Middle frontal gyrus (tissue), 1 donor: ENCODE measurements at regions not wholly inside any gene's neighbourhood (a gene's known extent, or its start where the extent isn't known, plus 50 kb on each side); places are given as distances from the start of the nearest gene placed in this dataset.
"Not testable (repeated sequence)": the region's sequence is repeated elsewhere in the genome, so short reads cannot be mapped to it uniquely, and the experiment has no call there.

ENCODE experiments used
- DNase-seq: peaks from one replicate; pipeline ENCODE4 v3.0.0-alpha.2; 2015; ENCODE audit warnings: low spot score; ENCODE audit errors: extremely low spot score

GRCh38 chr17:43315858-43316521 lies 82.2 kb upstream of the RNU2-1 start:
- DNase-seq = no peak

- DNase-seq = no peak
These were observed 81.6 kb upstream of the RNU2-1 start for GRCh38 chr17:43315369-43315768.

DNA sequence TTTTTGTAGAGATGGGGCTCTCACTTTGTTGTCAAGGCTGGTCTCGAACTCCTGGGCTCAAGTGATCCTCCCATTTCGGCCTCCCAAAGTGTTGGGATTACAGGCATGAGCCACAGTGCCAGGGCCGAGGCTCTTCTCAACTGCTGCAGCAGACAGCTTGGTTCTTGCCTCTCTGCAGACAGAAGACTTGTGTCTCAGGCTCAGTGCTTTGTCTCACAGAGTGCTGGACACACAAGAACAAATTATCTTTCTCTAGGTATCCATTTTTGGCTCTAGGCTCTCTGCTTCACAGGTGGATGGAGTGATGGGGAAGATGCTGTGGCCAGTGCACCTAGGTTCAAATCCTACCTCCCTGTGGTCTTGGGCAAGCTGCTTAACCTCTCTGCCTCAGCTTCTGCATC lies 80.8 kb upstream of the RNU2-1 start:
- DNase-seq = no peak

GRCh38 chr17:43312011-43312410 lies 78.2 kb upstream of the RNU2-1 start:
- no peak for DNase-seq

GRCh38 chr17:43309505-43310332 lies 75.9 kb upstream of the RNU2-1 start:
- DNase-seq = no peak

DNA sequence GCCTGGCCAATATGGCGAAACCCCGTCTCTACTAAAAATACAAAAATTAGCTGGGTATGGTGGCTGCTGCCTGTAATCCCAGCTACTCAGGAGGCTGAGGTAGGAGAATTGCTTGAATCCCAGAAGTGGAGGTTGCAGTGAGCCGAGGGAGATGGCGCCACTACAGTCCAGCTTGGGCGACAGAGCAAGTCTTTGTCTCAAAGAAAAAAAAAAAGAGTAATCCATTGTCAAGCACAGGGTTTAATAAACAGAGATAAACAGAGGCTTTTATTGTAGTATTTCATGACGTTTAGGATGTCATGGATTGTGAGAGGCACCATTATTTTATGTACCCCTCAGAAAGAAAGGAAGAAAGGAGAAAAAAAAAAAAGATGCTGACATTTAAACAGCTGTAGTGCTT lies 75.2 kb upstream of the RNU2-1 start:
- no peak for DNase-seq

DNA sequence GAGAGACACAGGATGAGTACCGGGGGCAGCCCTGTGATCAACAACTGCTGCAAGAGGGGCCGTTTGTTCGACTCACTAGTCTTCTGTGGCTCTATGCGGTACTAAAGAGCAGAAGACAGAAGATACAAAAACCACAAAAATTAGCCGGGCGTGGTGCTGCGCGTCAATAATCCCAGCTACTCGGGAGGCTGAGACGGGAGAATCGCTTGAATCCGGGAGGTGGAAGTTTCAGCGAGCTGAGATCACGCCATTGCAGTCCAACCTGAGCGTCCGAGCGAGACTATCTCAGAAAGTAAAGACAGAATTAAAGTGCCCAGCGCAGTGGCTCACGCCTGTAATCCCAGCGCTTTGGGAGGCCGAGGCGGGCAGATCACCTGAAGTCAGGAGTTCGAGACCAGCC lies 71.0 kb upstream of the RNU2-1 start:
- not testable (repeated sequence) for DNase-seq

DNA sequence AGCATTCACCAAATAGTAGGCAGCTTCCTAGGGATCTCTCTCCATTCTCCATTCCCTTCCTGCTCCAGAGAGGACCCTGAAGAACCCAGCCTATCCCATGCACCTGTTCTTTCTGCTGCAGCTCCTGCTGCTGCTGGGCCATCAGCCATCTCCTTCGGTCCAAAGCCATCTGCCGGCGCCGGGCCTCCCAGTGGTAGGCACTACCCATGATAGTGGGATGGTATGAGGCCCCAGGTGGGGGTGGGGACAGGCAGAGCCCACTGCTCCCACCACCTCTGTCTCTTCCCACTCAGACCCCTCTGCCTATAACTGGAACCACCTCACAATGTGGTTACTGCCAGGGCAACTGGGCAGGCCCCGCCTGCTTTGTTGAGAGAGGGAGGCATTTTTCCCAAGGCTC lies 69.3 kb upstream of the RNU2-1 start:
- not testable (repeated sequence) for DNase-seq

DNA sequence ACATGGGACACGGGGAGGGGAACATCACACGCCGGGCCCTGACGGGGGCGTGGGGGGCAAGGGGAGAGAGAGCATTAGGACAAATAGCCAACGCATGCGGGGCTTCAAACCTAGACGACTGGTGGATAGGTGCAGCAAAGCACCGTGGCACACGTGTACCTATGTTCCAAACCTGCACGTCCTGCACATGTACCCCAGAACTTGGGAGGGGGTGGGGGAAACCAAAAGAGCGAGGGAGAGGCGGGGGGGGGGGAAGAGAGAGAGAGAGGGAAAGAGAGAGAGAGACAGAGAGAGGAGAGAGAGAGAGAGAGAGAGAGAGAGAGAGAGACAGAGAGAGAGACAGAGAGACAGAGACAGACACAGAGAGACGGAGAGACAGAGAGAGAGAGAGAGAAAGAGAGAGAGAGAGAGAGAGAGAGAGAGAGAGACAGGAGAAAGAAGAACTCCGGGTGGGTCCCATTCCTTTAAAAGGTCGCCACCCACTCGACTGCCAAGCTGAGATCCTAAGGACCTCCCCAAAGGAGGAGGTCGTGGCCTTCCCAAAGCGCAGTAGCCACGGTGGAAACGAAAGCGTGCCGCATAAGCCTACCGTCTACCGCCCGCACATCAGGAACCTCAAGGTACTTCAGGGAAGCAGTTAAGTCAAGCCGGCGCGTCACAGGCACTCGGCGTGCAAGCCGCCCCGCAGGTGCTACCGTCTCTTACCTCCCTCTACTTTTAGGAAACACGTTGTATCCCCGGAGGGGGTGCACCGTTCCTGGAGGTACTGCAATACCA lies 65.7 kb upstream of the RNU2-1 start:
- DNase-seq = not testable (repeated sequence)

GRCh38 chr17:43289670-43290069 lies 55.9 kb upstream of the RNU2-1 start:
- not testable (repeated sequence) for DNase-seq

DNA sequence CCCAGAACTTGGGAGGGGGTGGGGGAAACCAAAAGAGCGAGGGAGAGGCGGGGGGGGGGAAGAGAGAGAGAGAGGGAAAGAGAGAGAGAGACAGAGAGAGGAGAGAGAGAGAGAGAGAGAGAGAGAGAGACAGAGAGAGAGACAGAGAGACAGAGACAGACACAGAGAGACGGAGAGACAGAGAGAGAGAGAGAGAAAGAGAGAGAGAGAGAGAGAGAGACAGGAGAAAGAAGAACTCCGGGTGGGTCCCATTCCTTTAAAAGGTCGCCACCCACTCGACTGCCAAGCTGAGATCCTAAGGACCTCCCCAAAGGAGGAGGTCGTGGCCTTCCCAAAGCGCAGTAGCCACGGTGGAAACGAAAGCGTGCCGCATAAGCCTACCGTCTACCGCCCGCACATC lies 49.8 kb upstream of the RNU2-1 start:
- not testable (repeated sequence) for DNase-seq
